ENCODE measurements at regions not wholly inside any gene's neighbourhood (a gene's known extent, or its start where the extent isn't known, plus 50 kb on each side); places are given as distances from the start of the nearest gene placed in this dataset.

DNA sequence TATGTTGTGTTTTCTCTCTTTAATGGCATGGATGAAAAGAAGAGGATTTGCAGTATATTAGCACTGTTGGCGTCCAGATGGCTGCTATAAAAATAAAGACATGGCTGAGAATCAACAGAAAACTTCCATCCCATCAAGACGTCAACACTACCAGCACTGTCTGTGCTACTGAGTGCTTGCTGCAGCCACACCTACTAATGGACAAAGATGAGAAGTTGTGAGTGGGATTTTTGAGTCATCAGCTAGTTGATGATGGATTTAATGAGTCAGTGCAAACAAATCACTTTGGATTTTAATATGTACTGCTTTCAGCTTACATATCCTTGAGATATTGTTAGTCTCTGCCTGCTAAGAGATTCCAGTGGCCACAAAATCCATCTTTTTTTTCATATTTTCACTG lies 631.0 kb upstream of the ANKRD30A start:
- Histone ChIP-seq H4K20me1 (replicated peaks; ENCODE audit: control insufficient read depth, extremely low read depth, insufficient read depth, low read length) (no peaks in the 10 kb centered on the region), H3K9me3 (replicated peaks; ENCODE audit: control insufficient read depth, insufficient read depth, low read length) (no peaks in the 10 kb centered on the region), H3K4me1 (ENCODE audit: control insufficient read depth, extremely low read depth, insufficient read depth, low read length) (peaks cover 45% of the 10 kb centered on the region), H3K27me3 (ENCODE audit: control insufficient read depth in 2 of 2, insufficient read depth in 2 of 2, low read length in 2 of 2) (no peaks in the 10 kb centered on the region), H3K79me2 (ENCODE audit: control insufficient read depth, insufficient read depth, low read length) (no peaks in the 10 kb centered on the region), H3K36me3 (ENCODE audit: control insufficient read depth in 2 of 2, extremely low read depth in 1 of 2, insufficient read depth in 2 of 2, low read length in 2 of 2) (no peaks in the 10 kb centered on the region), H3K9me1 (replicated peaks; ENCODE audit: control insufficient read depth, extremely low read depth, insufficient read depth, low read length) (no peaks in the 10 kb centered on the region), H2AFZ (ENCODE audit: low read depth, low read length) (no peak overlapping the region), H3K4me3 (replicated peaks in 1 of 3; ENCODE audit: insufficient read depth in 1 of 3, low read depth in 1 of 3, low read length in 3 of 3) (no peak overlapping the region), H3K9ac (replicated peaks; ENCODE audit: extremely low read depth, insufficient read depth, low read length) (no peak overlapping the region), H3K27ac (ENCODE audit: insufficient read depth, low read depth, low read length) (peak overlapping the region; percentile 40), H3K4me2 (ENCODE audit: insufficient read depth, low read length) (no peak overlapping the region)
- DNase-seq (ENCODE audit: low read depth, low spot score) (peak; percentile 87), FAIRE-seq (no peak)
- ChIA-PET CTCF (interaction anchor here (2.6 kb wide), 1 partner anchor 10 kb away, joined by 13 read pairs; no protein-coding TSS in a partner anchor), POLR2A (no interaction called here)
- dilution Hi-C loops (cut with MboI; ENCODE audit: extremely low pct_ligation_motif_present, low sequenced_read_pairs) (no loop called here), intact Hi-C loops (cut with micrococcal nuclease) (loop anchor here (5.0 kb wide), 2 partner anchors 322 to 607 kb away; no protein-coding TSS in a partner anchor)
- BruUV-seq (replicated peaks), result no TSS peak
- TF ChIP-seq JUN (IDR thresholded peaks at IDR 0.05; ENCODE audit: borderline replicate concordance, insufficient read depth, insufficient read length, low read depth) (peak; percentile 65), FOS (IDR thresholded peaks at IDR 0.05; ENCODE audit: borderline replicate concordance, insufficient read depth, low read length) (peak; percentile 77), POLR2A (IDR thresholded peaks at IDR 0.05; ENCODE audit: low read depth, low read length) (no peak)
- TF ChIP-seq, protein P1, sequence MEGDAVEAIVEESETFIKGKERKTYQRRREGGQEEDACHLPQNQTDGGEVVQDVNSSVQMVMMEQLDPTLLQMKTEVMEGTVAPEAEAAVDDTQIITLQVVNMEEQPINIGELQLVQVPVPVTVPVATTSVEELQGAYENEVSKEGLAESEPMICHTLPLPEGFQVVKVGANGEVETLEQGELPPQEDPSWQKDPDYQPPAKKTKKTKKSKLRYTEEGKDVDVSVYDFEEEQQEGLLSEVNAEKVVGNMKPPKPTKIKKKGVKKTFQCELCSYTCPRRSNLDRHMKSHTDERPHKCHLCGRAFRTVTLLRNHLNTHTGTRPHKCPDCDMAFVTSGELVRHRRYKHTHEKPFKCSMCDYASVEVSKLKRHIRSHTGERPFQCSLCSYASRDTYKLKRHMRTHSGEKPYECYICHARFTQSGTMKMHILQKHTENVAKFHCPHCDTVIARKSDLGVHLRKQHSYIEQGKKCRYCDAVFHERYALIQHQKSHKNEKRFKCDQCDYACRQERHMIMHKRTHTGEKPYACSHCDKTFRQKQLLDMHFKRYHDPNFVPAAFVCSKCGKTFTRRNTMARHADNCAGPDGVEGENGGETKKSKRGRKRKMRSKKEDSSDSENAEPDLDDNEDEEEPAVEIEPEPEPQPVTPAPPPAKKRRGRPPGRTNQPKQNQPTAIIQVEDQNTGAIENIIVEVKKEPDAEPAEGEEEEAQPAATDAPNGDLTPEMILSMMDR (IDR thresholded peaks at IDR 0.05; ENCODE audit: extremely low read depth in 1 of 2, insufficient read depth in 1 of 2, low read depth in 1 of 2, low read length in 2 of 2), result no peak

DNA sequence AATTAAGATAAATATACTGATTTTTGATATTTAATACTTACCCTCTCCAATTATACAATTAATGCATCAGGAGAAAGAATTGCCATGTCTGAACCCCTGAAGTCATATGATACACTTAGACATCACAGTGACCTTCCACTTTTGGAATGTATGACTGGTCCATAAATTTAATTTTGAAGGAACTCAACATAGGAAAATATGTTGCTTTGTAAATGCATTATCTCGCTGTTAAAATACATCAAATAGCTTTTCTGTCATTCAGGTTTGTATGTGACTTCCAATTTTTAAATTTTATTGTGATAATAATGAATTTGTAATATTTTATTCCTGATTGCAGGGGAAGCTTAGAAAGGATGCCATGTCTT lies 631.9 kb upstream of the ANKRD30A start:
- Histone ChIP-seq H3K4me3 (replicated peaks in 1 of 3; ENCODE audit: insufficient read depth in 1 of 3, low read depth in 1 of 3, low read length in 3 of 3) (no peak overlapping the region), H3K27ac (ENCODE audit: insufficient read depth, low read depth, low read length) (peak overlapping the region; percentile 81), H3K27me3 (ENCODE audit: control insufficient read depth in 2 of 2, insufficient read depth in 2 of 2, low read length in 2 of 2) (no peaks in the 10 kb centered on the region), H3K36me3 (ENCODE audit: control insufficient read depth in 2 of 2, extremely low read depth in 1 of 2, insufficient read depth in 2 of 2, low read length in 2 of 2) (no peaks in the 10 kb centered on the region), H2AFZ (ENCODE audit: low read depth, low read length) (no peak overlapping the region), H3K9ac (replicated peaks; ENCODE audit: extremely low read depth, insufficient read depth, low read length) (no peak overlapping the region), H3K4me1 (ENCODE audit: control insufficient read depth, extremely low read depth, insufficient read depth, low read length) (peaks cover 53% of the 10 kb centered on the region), H3K9me3 (replicated peaks; ENCODE audit: control insufficient read depth, insufficient read depth, low read length) (no peaks in the 10 kb centered on the region), H3K9me1 (replicated peaks; ENCODE audit: control insufficient read depth, extremely low read depth, insufficient read depth, low read length) (no peaks in the 10 kb centered on the region), H4K20me1 (replicated peaks; ENCODE audit: control insufficient read depth, extremely low read depth, insufficient read depth, low read length) (no peaks in the 10 kb centered on the region), H3K4me2 (ENCODE audit: insufficient read depth, low read length) (peak overlapping the region; percentile 62), H3K79me2 (ENCODE audit: control insufficient read depth, insufficient read depth, low read length) (no peaks in the 10 kb centered on the region)
- CTCF ChIA-PET, result interaction anchor here (0.7 to 2.6 kb wide), 3 partner anchors 11 to 649 kb away, joined by 3 to 13 read pairs (median 4); no protein-coding TSS in a partner anchor
- intact Hi-C loops (cut with micrococcal nuclease) (loop anchor here (1.0 to 5.0 kb wide), 3 partner anchors 112 to 606 kb away; no protein-coding TSS in a partner anchor), dilution Hi-C loops (cut with MboI; ENCODE audit: extremely low pct_ligation_motif_present, low sequenced_read_pairs) (no loop called here)
- BruUV-seq (replicated peaks), result no TSS peak
- TF ChIP-seq POLR2A (IDR thresholded peaks at IDR 0.05; ENCODE audit: low read depth, low read length) (no peak), JUN (IDR thresholded peaks at IDR 0.05; ENCODE audit: borderline replicate concordance, insufficient read depth, insufficient read length, low read depth) (peak; percentile 63)
- TF ChIP-seq, protein P2, sequence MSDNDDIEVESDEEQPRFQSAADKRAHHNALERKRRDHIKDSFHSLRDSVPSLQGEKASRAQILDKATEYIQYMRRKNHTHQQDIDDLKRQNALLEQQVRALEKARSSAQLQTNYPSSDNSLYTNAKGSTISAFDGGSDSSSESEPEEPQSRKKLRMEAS (IDR thresholded peaks at IDR 0.05; ENCODE audit: insufficient read depth, insufficient read length), result no peak
- TF ChIP-seq, protein P1 (IDR thresholded peaks at IDR 0.05; ENCODE audit: extremely low read depth in 1 of 2, insufficient read depth in 1 of 2, low read depth in 1 of 2, low read length in 2 of 2), result no peak
- no peak for FAIRE-seq
- POLR2A ChIA-PET, result no interaction called here
- peak; percentile 47 for DNase-seq (ENCODE audit: low read depth, low spot score)

All from endothelial cell of umbilical vein (primary cell).